Calu3 (cell line): ENCODE measurements at regions not wholly inside any gene's neighbourhood (a gene's known extent, or its start where the extent isn't known, plus 50 kb on each side); places are given as distances from the start of the nearest gene placed in this dataset.
A peak's percentile ranks its signal among the peaks of the same experiment; 100 is the strongest.

Experiments
- BruUV-seq: library from RNA; stranded (reverse); fragments of 400-500 nt; replicated peaks from 2 replicates; lab custom pipeline; 2021; lab: Mats Ljungman, UMichigan
- CTCF ChIA-PET: fragments of 300-600 bp; sonication (Branson Sonifier 250); formaldehyde crosslinking; loops from one replicate; lab custom pipeline; 2022; ENCODE audit warnings: antibody characterized with exemption; lab: Charles Lee
- DNase-seq: peaks from one replicate; pipeline ENCODE4 v3.0.0; 2022
- H3K27ac Mint-ChIP-seq: one replicate; pipeline ENCODE4 v1.8.0; 2022; ENCODE audit warnings: mixed read lengths; ENCODE audit not compliant: unreplicated experiment
- H3K27me3 Mint-ChIP-seq: one replicate; pipeline ENCODE4 v1.8.0; 2022; ENCODE audit warnings: mixed read lengths; ENCODE audit not compliant: unreplicated experiment
- H3K36me3 Mint-ChIP-seq: one replicate; pipeline ENCODE4 v1.8.0; 2022; ENCODE audit warnings: mild to moderate bottlenecking, moderate library complexity, mixed read lengths; ENCODE audit not compliant: insufficient read depth, unreplicated experiment
- H3K4me1 Mint-ChIP-seq: one replicate; pipeline ENCODE4 v1.8.0; 2022; ENCODE audit warnings: mild to moderate bottlenecking, low read depth, mixed read lengths; ENCODE audit not compliant: unreplicated experiment
- H3K4me3 Mint-ChIP-seq: one replicate; pipeline ENCODE4 v1.8.0; 2022; ENCODE audit warnings: mild to moderate bottlenecking, low read depth, moderate library complexity, mixed read lengths; ENCODE audit not compliant: unreplicated experiment
- H3K9me3 Mint-ChIP-seq: one replicate; pipeline ENCODE4 v1.8.0; 2022; ENCODE audit warnings: low read depth, mixed read lengths; ENCODE audit not compliant: unreplicated experiment
- intact Hi-C: fragments of 100-400 bp; cut with micrococcal nuclease; formaldehyde crosslinking; loops from one replicate; pipeline ENCODE4 v1.10.0; 2022; ENCODE audit not compliant: unreplicated experiment
- TF ChIP-seq, protein P1 (sequence below): fragments of 200-600 bp; IDR thresholded peaks from one replicate; pipeline ENCODE4 v1.8.0; 2022; ENCODE audit warnings: antibody characterized with exemption; ENCODE audit not compliant: unreplicated experiment

DNA sequence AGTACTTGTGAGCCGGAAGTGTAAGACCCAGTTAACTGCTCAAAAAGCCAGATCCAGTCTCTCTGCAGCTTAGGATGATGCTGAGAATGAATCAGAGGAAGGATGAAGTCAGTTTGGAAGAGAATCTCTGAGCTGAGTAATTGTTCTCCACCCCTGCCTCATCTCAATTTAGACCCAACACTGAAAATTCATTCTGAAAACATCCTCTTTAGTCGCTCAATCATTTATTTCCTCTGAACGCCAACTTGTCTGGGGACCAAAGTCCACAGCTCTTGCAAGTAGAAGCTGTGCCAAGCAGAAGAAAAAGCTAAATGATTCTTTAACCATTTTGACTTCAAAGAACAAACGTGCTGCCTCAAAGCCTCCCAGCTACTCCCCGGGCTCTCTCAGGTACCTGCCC lies 177.1 kb upstream of the KLHL29 start:
- CTCF ChIA-PET, result interaction anchor here (0.5 kb wide), 1 partner anchor 479 kb away, joined by 3 read pairs; no protein-coding TSS in a partner anchor

DNA sequence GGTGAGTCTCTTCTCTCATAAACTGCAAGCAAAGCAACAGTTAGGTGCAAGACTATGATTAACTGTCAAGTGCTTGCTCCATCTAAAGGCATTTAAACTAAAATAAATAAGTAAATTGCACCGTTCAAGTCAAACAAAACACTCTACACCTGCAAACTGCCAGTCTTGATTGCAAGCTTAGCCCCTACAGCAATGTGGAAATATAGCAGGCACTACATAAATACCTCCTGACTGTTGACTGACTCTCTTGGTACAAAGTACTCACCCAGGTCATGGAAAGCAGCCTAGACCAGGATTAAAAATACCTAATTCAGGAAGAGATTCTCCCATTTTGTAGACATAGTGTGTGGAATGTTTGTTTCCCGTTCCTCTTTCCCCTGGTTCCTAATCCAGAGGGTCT lies 176.6 kb upstream of the KLHL29 start:
- Mint-ChIP-seq H3K27me3 (peaks cover 37% of the 10 kb centered on the region), H3K4me1 (peaks cover 27% of the 10 kb centered on the region), H3K36me3 (no peaks in the 10 kb centered on the region), H3K27ac (no peak overlapping the region), H3K4me3 (no peak overlapping the region), H3K9me3 (peaks cover 4% of the 10 kb centered on the region)
- no peak for DNase-seq
- TF ChIP-seq, protein P1, sequence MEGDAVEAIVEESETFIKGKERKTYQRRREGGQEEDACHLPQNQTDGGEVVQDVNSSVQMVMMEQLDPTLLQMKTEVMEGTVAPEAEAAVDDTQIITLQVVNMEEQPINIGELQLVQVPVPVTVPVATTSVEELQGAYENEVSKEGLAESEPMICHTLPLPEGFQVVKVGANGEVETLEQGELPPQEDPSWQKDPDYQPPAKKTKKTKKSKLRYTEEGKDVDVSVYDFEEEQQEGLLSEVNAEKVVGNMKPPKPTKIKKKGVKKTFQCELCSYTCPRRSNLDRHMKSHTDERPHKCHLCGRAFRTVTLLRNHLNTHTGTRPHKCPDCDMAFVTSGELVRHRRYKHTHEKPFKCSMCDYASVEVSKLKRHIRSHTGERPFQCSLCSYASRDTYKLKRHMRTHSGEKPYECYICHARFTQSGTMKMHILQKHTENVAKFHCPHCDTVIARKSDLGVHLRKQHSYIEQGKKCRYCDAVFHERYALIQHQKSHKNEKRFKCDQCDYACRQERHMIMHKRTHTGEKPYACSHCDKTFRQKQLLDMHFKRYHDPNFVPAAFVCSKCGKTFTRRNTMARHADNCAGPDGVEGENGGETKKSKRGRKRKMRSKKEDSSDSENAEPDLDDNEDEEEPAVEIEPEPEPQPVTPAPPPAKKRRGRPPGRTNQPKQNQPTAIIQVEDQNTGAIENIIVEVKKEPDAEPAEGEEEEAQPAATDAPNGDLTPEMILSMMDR, result no peak
- intact Hi-C loops, result no loop called here
- CTCF ChIA-PET, result no interaction called here
- BruUV-seq, result no TSS peak

More for the DNA sequence above, 177.1 kb upstream of the KLHL29 start:
- DNase-seq, result no peak
- intact Hi-C loops, result no loop called here
- TF ChIP-seq, protein P1, result no peak
- Mint-ChIP-seq H3K4me3 (no peak overlapping the region), H3K27ac (no peak overlapping the region), H3K27me3 (peaks cover 37% of the 10 kb centered on the region), H3K9me3 (peaks cover 4% of the 10 kb centered on the region), H3K36me3 (no peaks in the 10 kb centered on the region), H3K4me1 (peaks cover 27% of the 10 kb centered on the region)
- no TSS peak for BruUV-seq

DNA sequence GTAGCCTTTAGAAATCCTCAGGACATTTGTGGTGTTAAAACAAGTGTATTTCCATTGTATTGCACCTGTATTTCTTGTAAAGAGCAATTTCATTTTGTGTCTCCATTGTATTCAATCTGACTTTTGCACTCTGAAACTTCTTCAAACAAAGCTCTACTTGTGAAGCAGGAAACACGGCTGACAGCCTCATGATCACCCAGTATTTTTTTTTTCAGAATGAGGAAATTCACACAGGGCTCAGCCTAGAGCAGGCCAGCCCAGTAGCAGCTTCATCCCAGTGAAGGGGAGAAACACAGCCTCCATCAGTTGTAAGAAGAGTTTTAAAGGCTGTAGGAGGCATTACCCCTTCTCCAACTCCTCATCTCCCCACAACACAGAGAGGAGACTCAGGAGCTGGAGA lies 175.9 kb upstream of the KLHL29 start:
- BruUV-seq, result no TSS peak
- no peak for DNase-seq
- H3K27ac Mint-ChIP-seq, result no peak overlapping the region
- H3K9me3 Mint-ChIP-seq, result peaks cover 2% of the 10 kb centered on the region
- TF ChIP-seq, protein P1, result no peak
- no peak overlapping the region for H3K4me3 Mint-ChIP-seq
- CTCF ChIA-PET, result interaction anchor here (0.7 kb wide), 1 partner anchor 84 kb away, joined by 3 read pairs; no protein-coding TSS in a partner anchor
- peaks cover 27% of the 10 kb centered on the region for H3K4me1 Mint-ChIP-seq
- peaks cover 37% of the 10 kb centered on the region for H3K27me3 Mint-ChIP-seq
- no peaks in the 10 kb centered on the region for H3K36me3 Mint-ChIP-seq
- intact Hi-C loops, result no loop called here

DNA sequence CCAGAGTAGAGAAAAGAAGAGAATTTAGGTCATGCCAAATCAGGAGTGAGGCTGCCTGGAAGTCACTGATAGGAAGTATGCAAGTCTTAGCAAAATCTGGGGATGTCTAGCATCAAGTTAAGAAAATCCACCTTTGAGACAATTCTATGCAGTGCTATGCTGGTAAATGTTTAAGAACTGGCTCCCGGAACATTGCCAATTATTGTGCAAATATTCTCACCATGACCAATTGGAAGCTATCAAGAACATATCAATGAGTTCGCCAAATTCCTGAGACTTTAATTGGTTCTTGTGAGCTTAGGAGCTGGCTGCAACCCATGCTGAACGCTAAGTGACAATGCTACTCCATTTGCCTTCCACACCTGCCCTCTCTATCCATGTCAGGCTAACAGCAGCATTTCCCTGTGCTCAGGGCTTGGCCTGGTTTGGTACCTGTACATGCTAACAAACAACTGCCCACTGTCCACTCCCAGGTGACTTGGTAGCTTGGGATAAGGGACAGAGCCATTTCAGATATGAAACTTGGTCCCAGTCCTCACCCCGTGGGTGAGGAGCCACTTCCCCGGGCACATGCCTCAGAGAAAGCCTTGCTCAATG lies 172.9 kb upstream of the KLHL29 start:
- peak; percentile 22 for DNase-seq
- TF ChIP-seq, protein P1, result no peak
- CTCF ChIA-PET, result no interaction called here
- Mint-ChIP-seq H3K27ac (no peak overlapping the region), H3K36me3 (no peaks in the 10 kb centered on the region), H3K27me3 (peaks cover 37% of the 10 kb centered on the region), H3K4me1 (peaks cover 27% of the 10 kb centered on the region), H3K4me3 (no peak overlapping the region), H3K9me3 (peaks cover 2% of the 10 kb centered on the region)
- intact Hi-C loops, result no loop called here
- BruUV-seq, result no TSS peak
